ENCODE measurements at regions not wholly inside any gene's neighbourhood (a gene's known extent, or its start where the extent isn't known, plus 50 kb on each side); places are given as distances from the start of the nearest gene placed in this dataset.
"Not testable (repeated sequence)": the region's sequence is repeated elsewhere in the genome, so short reads cannot be mapped to it uniquely, and the experiment has no call there.

DNA sequence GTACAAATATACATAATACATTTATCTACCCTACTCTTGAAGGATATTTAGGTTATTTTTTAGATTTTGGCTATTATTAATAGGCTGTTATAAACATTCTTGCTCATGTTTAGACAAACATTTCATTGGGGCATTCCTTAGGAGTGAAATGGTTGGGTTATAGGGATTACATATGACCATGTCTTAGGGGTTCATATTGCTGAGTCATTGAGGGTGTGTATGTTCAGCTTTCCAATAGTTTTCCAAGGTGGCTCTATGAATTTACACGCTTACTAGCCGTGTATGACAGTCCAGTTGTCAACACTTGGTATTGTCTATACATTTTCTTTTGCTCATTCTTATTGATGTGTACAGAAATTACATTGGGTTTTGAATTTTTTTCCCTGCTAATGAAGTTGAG lies 125.8 kb downstream of the OXSM start:
- in situ Hi-C loops (cut with HindIII; ENCODE audit: low pct_unique_long_range_greater_than_20kb, low sequenced_read_pairs), result no loop called here

GRCh38 chr3:25916321-25916720 lies 126.4 kb downstream of the OXSM start:
- no peak for DNase-seq (ENCODE audit: low read depth)
- in situ Hi-C loops (cut with HindIII; ENCODE audit: low pct_unique_long_range_greater_than_20kb, low sequenced_read_pairs), result no loop called here

More for the DNA sequence above, 125.8 kb downstream of the OXSM start:
- DNase-seq (ENCODE audit: low read depth), result no peak

GRCh38 chr3:25931967-25932366 lies 142.1 kb downstream of the OXSM start:
- DNase-seq (ENCODE audit: low read depth); in situ Hi-C loops (cut with HindIII; ENCODE audit: low pct_unique_long_range_greater_than_20kb, low sequenced_read_pairs): not testable (repeated sequence)

DNA sequence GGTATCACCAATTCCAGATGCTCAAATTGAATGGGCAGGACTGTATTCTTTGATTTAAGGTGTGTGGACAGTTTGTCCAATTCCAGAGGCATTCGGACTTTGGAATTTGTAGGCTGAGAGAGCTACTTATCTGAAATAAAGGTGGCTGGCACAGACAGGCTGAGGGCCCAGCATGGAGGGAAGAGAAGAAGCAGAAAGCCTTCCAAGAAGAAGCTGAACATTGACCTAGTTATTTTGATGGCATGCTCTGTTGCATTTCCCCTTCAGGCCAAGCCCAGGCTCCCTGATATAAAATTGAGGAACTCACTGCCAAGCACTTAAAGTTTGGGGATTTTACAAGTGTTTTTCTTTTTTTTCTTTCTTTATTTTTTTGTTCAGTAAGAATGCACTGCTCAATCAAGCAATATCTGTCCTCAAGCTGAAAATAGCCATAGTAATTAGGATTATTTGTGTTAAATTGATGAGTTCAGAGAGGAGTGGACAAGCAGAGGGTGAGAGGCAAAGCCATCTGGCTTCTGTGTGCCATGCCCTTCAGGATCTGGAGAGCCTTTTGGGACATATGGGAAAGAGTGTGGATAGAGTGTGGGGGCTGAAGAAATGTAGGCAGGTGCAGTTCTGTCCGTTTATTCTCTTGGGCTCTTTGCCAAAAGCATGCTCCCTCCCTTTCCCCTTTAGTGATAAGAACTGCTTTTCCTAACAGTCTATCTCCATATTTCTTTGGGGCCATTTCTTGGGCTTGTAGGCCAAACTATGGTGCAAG lies 148.9 kb downstream of the OXSM start:
- in situ Hi-C loops (cut with HindIII; ENCODE audit: low pct_unique_long_range_greater_than_20kb, low sequenced_read_pairs), result no loop called here
- DNase-seq (ENCODE audit: low read depth), result no peak

DNA sequence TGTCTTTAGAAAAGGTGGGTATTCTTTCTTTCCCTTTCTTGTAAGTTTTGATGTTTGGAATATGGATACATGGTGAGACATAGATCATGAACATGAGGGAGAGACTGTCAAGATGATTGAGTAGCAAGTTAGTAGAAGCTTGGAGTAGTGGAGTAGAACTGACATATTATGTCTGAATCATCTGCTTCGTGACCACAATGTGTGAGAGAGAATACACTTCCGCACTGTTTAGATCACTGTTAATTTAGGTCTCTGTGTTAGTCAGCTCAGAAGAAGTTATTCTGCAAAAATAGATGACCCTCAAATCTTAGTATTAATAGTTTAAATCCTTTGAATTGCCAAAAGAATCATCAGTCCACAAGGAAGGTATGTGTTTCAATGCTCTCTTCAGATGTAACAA lies 151.0 kb downstream of the OXSM start:
- DNase-seq (ENCODE audit: low read depth), result no peak
- in situ Hi-C loops (cut with HindIII; ENCODE audit: low pct_unique_long_range_greater_than_20kb, low sequenced_read_pairs), result no loop called here

DNA sequence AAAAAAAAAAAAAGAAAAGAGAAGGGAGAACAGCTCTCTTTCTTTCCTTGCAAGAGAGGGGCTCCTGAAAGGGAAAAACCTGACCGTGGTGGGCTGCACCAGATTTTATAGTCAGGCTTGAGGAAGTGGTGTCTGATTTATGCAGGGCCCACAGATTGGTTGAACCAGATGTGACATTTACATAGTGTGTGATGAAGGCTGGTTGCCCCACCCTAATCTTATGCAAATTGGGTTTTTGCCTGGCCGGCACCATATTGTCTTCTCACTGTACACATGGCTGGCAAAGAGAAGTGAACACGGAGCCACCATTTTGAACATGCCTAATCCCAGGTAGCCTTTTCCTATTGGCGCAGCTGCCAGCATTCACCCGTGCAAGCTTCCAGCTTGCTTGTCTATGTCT lies 154.4 kb downstream of the OXSM start:
- in situ Hi-C loops (cut with HindIII; ENCODE audit: low pct_unique_long_range_greater_than_20kb, low sequenced_read_pairs), result no loop called here
- no peak for DNase-seq (ENCODE audit: low read depth)

GRCh38 chr3:25945366-25945765 lies 155.5 kb downstream of the OXSM start:
- DNase-seq (ENCODE audit: low read depth), result no peak
- in situ Hi-C loops (cut with HindIII; ENCODE audit: low pct_unique_long_range_greater_than_20kb, low sequenced_read_pairs), result no loop called here

- DNase-seq (ENCODE audit: low read depth), result no peak
- in situ Hi-C loops (cut with HindIII; ENCODE audit: low pct_unique_long_range_greater_than_20kb, low sequenced_read_pairs), result no loop called here
Measured at GRCh38 chr3:25945836-25946235, 155.9 kb downstream of the OXSM start.

GRCh38 chr3:25952133-25952532 lies 162.2 kb downstream of the OXSM start:
- in situ Hi-C loops (cut with HindIII; ENCODE audit: low pct_unique_long_range_greater_than_20kb, low sequenced_read_pairs), result no loop called here
- no peak for DNase-seq (ENCODE audit: low read depth)

- in situ Hi-C loops (cut with HindIII; ENCODE audit: low pct_unique_long_range_greater_than_20kb, low sequenced_read_pairs), result no loop called here
- no peak for DNase-seq (ENCODE audit: low read depth)
Measured at GRCh38 chr3:25957026-25957425, 167.1 kb downstream of the OXSM start.

GRCh38 chr3:25960776-25961175 lies 170.9 kb downstream of the OXSM start:
- no peak for DNase-seq (ENCODE audit: low read depth)
- in situ Hi-C loops (cut with HindIII; ENCODE audit: low pct_unique_long_range_greater_than_20kb, low sequenced_read_pairs), result no loop called here

DNA sequence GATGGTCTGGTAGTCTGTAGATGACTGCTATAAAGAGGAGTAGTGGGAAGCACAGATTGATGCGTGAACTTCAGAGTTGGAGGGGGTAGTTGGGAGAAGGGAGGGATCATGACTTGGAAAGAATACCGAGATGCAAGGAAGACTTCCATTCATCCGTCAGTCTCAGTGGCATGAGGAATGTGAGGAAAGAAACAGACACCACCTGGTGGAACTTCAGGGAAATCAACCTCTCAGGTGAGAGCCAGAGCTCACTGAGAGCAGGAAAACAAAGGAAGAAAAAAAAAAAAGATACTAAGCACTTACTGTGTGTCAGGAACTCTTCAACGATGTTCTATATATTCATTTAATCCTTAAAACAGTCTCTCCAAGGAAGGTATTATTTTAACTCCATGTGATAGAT lies 172.4 kb downstream of the OXSM start:
- no peak for DNase-seq (ENCODE audit: low read depth)
- in situ Hi-C loops (cut with HindIII; ENCODE audit: low pct_unique_long_range_greater_than_20kb, low sequenced_read_pairs), result no loop called here

DNA sequence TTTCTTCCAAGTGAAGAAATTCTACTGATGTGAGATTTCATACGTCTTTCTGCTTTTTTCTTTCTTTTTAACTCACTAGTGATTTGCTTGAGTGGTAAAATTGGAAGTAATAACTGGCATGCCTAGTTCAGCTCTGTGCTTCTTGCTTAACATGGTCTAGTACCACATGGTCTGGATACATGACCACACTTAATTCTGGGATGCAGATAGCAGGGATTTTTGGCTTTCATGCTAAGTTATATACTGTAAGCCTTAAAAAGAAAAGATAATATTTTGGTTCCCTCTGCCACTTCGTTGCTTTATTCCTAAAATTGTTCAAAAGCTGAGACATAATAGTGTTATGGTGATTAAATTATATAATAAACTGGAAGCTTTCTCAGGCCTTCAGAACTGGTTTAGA lies 174.3 kb downstream of the OXSM start:
- in situ Hi-C loops (cut with HindIII; ENCODE audit: low pct_unique_long_range_greater_than_20kb, low sequenced_read_pairs), result no loop called here
- no peak for DNase-seq (ENCODE audit: low read depth)

DNA sequence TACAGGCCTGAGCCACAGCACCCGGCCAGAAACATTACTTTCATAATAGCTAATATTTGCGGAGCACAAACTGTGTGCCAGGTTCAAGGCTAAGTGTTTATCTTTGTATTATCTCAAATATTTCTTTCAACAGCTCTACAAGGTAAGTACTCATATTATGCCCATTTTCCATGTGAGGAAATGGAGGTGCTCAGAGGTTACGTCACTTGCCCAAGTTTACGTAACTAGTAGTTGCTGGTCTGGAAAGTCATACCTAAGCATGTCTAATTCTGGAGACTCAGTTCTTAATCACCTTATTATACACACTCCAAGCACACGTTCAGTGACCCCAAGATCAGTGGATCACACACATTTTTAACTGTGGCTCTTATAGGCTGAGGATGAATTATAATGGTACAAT lies 177.5 kb downstream of the OXSM start:
- no peak for DNase-seq (ENCODE audit: low read depth)
- in situ Hi-C loops (cut with HindIII; ENCODE audit: low pct_unique_long_range_greater_than_20kb, low sequenced_read_pairs), result no loop called here

DNA sequence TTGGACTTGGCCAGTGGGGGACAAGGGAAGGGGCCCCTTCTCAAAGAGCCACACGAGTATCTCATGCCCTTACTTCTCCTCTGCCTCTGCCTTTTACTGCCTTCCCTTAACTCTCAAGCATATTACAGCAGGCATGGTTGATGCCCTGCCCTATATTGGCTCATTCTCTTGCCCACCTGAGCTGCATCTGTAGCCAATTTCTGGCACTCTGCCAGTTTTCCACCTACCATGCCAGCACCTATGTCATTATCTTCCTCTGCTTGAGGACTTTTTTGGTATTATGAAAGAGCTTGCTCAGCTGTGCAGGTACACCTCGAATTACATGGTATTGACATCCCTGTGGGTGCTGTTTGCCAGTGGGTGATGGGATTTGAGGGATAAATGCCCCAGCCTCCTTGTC lies 181.8 kb downstream of the OXSM start:
- no peak for DNase-seq (ENCODE audit: low read depth)
- in situ Hi-C loops (cut with HindIII; ENCODE audit: low pct_unique_long_range_greater_than_20kb, low sequenced_read_pairs), result no loop called here

GRCh38 chr3:25973122-25973521 lies 183.2 kb downstream of the OXSM start:
- in situ Hi-C loops (cut with HindIII; ENCODE audit: low pct_unique_long_range_greater_than_20kb, low sequenced_read_pairs), result no loop called here
- DNase-seq (ENCODE audit: low read depth), result no peak

DNA sequence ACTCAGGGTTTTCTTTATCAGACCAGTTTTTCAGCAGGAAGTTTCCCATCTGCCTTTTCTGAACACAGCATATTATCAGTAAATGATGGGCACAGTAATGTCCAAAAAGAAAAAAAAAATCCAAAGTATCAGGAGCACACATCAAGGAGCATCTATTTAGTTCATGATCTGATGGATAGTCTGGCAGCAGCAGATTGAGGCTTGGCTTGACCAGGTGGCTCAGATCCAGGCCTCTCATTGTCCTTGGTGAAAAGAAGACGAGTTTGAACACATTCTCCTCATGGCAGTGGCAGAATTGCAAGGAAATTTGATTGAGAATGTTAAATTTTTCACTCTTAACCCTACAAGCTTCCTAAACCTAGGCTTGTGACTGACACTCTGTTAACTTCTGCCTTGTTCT lies 192.9 kb downstream of the OXSM start:
- in situ Hi-C loops (cut with HindIII; ENCODE audit: low pct_unique_long_range_greater_than_20kb, low sequenced_read_pairs), result no loop called here
- no peak for DNase-seq (ENCODE audit: low read depth)

DNA sequence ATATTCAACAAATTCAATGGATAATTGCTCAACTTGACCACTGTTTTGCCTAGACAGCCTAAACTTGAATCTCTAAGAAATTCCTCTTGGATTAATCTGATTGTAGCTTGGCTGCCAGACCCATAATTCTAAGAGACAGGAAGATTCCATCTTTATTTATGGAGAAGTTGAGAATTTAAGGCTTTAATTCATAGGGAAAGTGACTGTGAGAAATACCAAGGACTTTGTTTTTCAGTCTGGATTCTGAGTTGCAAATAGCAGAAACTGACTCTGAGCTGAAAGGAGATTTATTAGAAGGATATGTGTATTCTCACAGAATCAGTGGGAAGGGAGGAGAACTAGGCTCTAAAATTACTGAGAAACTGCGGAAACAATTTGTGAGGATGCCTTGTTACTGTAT lies 195.7 kb downstream of the OXSM start:
- in situ Hi-C loops (cut with HindIII; ENCODE audit: low pct_unique_long_range_greater_than_20kb, low sequenced_read_pairs), result no loop called here

GRCh38 chr3:25992606-25993005 lies 202.7 kb downstream of the OXSM start:
- in situ Hi-C loops (cut with HindIII; ENCODE audit: low pct_unique_long_range_greater_than_20kb, low sequenced_read_pairs), result no loop called here
- no peak for DNase-seq (ENCODE audit: low read depth)

More for the DNA sequence above, 195.7 kb downstream of the OXSM start:
- no peak for DNase-seq (ENCODE audit: low read depth)

GRCh38 chr3:26004172-26004571 lies 214.3 kb downstream of the OXSM start:
- in situ Hi-C loops (cut with HindIII; ENCODE audit: low pct_unique_long_range_greater_than_20kb, low sequenced_read_pairs), result no loop called here
- DNase-seq (ENCODE audit: low read depth), result no peak
